Thoracic aorta (tissue), 2 donors: ENCODE measurements at regions not wholly inside any gene's neighbourhood (a gene's known extent, or its start where the extent isn't known, plus 50 kb on each side); places are given as distances from the start of the nearest gene placed in this dataset.

Experiments used
- ATAC-seq: fragments of 150-250 bp; one replicate; pipeline ENCODE4 v1.8.0; 2017; ENCODE audit warnings: low read depth; ENCODE audit not compliant: insufficient number of reproducible peaks, low FRiP score
- DNase-seq: peaks from one replicate; pipeline ENCODE4 v3.0.0-alpha.2; 2020; ENCODE audit warnings: low spot score
- H3K27ac ChIP-seq, 2 donors: fragments of 200-600 bp; sonication (generic); 1 replicate in 1 of 2; 2 replicates in 1 of 2; pipeline ENCODE4 v1.5.1; 2016; ENCODE audit warnings: mild to moderate bottlenecking in 2 of 2, moderate library complexity in 2 of 2
- H3K27me3 ChIP-seq: fragments of 200-600 bp; sonication (generic); replicated peaks from 2 replicates; pipeline ENCODE4 v1.6.0; 2016; ENCODE audit warnings: mild to moderate bottlenecking; ENCODE audit not compliant: insufficient read depth
- H3K36me3 ChIP-seq: fragments of 200-600 bp; sonication (generic); one replicate; pipeline ENCODE4 v1.5.1; 2016
- H3K4me1 ChIP-seq, 2 donors: fragments of 200-600 bp; sonication (generic); 1 replicate in 1 of 2; 2 replicates in 1 of 2; pipeline versions ENCODE4 v1.5.1 to v1.6.0; 2016; ENCODE audit warnings: low read depth in 2 of 2, mild to moderate bottlenecking in 1 of 2; ENCODE audit not compliant: control insufficient read depth in 1 of 2
- H3K4me3 ChIP-seq: fragments of 200-600 bp; sonication (generic); 2 replicates; pipeline ENCODE4 v1.5.1; 2016; ENCODE audit warnings: mild to moderate bottlenecking
- H3K9me3 ChIP-seq: fragments of 200-600 bp; sonication (generic); 2 replicates; pipeline ENCODE4 v1.5.1; 2016
- TF ChIP-seq, protein P1 (sequence below): fragments of 200-600 bp; sonication (generic); IDR thresholded peaks from one replicate; pipeline ENCODE4 v1.5.1; 2019; ENCODE audit warnings: antibody characterized with exemption

DNA sequence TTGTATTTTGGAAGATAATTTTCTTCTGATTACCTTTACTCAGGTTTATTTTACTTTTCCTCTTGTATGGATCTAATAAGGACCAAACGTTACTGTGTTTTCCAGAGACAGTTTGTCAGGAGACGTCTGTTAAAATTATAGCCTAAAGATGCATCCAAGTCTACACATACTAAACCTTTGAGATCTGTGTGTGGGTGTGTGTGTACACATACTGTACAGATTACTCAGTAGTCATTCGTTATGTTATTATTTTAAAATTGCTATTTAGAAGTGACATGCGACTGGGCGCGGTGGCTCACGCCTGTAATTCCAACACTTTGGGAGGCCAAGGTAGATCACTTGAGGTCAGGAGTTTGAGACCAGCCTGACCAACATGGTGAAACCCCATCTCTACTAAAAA is 51.6 kb upstream of the CNTLN start:
- no peaks in the 10 kb centered on the region for H3K4me1 ChIP-seq
- H3K36me3 ChIP-seq, result no peaks in the 10 kb centered on the region
- no peak overlapping the region for H3K27ac ChIP-seq
- ATAC-seq (no peak), DNase-seq (no peak)
- H3K27me3 ChIP-seq, result no peaks in the 10 kb centered on the region
- TF ChIP-seq, protein P1, sequence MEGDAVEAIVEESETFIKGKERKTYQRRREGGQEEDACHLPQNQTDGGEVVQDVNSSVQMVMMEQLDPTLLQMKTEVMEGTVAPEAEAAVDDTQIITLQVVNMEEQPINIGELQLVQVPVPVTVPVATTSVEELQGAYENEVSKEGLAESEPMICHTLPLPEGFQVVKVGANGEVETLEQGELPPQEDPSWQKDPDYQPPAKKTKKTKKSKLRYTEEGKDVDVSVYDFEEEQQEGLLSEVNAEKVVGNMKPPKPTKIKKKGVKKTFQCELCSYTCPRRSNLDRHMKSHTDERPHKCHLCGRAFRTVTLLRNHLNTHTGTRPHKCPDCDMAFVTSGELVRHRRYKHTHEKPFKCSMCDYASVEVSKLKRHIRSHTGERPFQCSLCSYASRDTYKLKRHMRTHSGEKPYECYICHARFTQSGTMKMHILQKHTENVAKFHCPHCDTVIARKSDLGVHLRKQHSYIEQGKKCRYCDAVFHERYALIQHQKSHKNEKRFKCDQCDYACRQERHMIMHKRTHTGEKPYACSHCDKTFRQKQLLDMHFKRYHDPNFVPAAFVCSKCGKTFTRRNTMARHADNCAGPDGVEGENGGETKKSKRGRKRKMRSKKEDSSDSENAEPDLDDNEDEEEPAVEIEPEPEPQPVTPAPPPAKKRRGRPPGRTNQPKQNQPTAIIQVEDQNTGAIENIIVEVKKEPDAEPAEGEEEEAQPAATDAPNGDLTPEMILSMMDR, result no peak
- H3K4me3 ChIP-seq, result no peak overlapping the region
- H3K9me3 ChIP-seq, result no peaks in the 10 kb centered on the region

DNA sequence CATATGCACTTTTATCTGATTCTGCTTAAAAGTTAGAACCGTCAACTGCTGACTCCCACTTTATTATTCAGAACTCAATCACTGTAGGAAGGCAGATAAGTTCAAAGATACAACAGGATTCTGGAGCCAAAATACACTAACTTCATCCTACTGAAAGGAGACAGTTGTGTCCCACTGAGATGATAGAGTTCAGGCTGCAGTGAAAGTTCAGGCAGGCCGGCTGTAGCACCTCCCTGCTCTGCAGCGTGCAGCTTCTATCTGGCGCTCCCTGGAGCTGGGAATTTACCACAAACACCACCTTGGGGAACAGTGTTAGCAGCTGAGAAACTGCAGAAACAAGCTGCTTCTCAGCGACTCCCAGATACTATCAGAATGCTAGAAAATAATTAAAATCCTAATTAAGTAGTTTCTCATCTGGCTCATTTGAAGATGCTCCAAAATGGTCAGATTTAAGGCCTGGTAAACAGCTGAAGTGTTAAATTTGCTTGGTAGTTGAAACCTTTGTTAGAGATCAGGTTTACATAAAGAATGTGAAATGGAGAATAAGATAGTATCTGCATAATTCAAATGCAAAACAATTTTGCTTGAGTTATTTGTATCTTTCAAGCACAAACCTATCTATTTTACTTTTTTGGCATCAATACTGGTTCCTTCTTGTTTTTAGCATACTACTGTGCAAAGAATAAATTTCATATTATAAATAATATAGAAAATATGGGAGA is 52.3 kb upstream of the CNTLN start:
- no peak overlapping the region for H3K4me3 ChIP-seq
- no peaks in the 10 kb centered on the region for H3K4me1 ChIP-seq
- no peaks in the 10 kb centered on the region for H3K9me3 ChIP-seq
- no peaks in the 10 kb centered on the region for H3K27me3 ChIP-seq
- no peaks in the 10 kb centered on the region for H3K36me3 ChIP-seq
- no peak overlapping the region for H3K27ac ChIP-seq
- TF ChIP-seq, protein P1, result no peak
- ATAC-seq (no peak), DNase-seq (no peak)

DNA sequence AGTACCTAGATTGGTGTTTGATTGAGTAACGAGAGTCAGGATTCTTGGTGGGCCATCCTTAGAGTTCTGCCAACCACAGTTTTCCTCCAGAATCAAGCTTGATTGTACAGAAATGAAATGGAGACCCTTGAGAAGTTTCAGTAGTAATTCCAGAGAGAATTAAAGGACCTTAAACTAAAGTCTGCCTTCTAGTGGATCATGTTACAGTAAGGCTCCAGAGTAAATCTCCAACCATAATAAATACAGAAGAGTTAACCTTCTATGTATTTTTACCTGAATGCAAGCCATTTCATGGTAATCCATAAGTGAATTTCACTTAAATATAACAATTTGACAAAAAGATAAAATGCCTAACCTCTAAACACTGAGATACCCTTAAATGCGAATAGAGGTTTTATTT is 53.0 kb upstream of the CNTLN start:
- Histone ChIP-seq H3K27me3 (no peaks in the 10 kb centered on the region), H3K9me3 (no peaks in the 10 kb centered on the region)
- TF ChIP-seq, protein P1, result no peak

DNA sequence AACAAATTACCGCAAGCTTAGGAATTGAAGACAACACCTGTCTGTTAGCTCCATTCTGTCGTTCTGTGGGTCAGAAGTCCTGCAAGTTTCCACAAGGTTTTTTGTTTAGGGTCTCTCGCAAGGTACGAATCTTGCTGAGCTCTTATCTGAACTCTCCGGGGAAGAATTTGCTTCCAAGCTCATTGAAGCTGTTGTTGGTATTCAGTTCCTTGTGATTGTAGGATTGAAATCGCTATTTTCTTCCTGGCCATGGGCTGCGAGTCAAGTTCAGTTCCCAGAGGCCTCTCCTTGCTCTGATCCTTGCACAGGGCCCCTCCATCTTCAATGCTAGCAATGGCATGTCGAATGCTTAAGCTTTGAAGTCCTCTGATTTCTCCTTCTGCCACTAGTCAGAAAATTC is 53.5 kb upstream of the CNTLN start:
- DNase-seq (no peak), ATAC-seq (no peak)
- no peaks in the 10 kb centered on the region for H3K27me3 ChIP-seq
- H3K9me3 ChIP-seq, result no peaks in the 10 kb centered on the region
- H3K4me3 ChIP-seq, result no peak overlapping the region
- H3K36me3 ChIP-seq, result no peaks in the 10 kb centered on the region
- no peak overlapping the region for H3K27ac ChIP-seq
- no peaks in the 10 kb centered on the region for H3K4me1 ChIP-seq
- TF ChIP-seq, protein P1, result no peak

More for the DNA sequence above, 53.0 kb upstream of the CNTLN start:
- DNase-seq (no peak), ATAC-seq (no peak)
- Histone ChIP-seq H3K36me3 (no peaks in the 10 kb centered on the region), H3K4me1 (no peaks in the 10 kb centered on the region), H3K4me3 (no peak overlapping the region), H3K27ac (no peak overlapping the region)

DNA sequence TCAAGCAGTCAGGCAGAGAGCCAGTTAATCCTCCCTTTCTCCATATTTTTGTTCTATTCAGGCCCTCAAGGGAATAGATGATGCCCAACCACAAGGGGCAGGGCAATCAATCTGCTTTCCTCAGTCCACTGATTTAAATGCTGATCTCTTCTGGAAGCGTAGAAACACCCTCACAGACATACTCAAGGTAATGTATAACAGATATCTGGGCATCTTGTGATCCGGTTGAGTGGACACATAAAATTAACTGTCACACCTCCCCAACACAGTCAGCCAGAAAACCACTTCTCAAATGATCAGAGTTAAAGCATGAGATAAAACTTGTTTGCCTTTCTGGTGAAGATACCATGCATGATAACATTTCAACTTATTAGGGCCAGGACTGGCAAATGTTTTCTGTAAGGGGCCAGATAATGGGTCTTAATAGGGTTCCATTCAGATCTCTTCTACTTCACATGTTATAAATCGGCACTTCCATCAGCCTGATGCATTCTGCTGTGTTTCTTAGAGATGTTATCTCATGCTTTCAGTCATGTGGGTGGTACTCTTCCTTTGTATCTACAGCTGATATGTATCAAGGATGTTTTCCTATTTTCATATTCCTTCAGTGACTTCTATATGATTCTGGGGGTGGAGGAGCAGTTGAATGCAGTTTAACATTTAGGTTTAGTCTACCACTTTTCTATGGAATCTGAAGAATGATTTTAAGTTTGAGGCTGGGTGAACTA is 58.9 kb upstream of the CNTLN start:
- Histone ChIP-seq H3K36me3 (no peaks in the 10 kb centered on the region), H3K9me3 (no peaks in the 10 kb centered on the region), H3K4me1 (no peaks in the 10 kb centered on the region), H3K27me3 (no peaks in the 10 kb centered on the region), H3K4me3 (no peak overlapping the region), H3K27ac (no peak overlapping the region)
- TF ChIP-seq, protein P1, result no peak
- DNase-seq (no peak), ATAC-seq (no peak)
